Liver (tissue), 7 donors: ENCODE measurements at regions not wholly inside any gene's neighbourhood (a gene's known extent, or its start where the extent isn't known, plus 50 kb on each side); places are given as distances from the start of the nearest gene placed in this dataset.

Experiments used
- DNase-seq: peaks from one replicate; pipeline ENCODE4 v3.0.0-alpha.2; 2017; ENCODE audit warnings: low spot score
- H3K27ac ChIP-seq, 2 donors: one replicate each; pipeline ENCODE4 v1.7.0; 2013; ENCODE audit warnings: inconsistent platforms in 2 of 2, low read length in 2 of 2, control low read depth in 1 of 2, low read depth in 1 of 2, mild to moderate bottlenecking in 1 of 2
- H3K27me3 ChIP-seq, 4 donors: one replicate each; pipeline versions ENCODE4 v1.6.1 to v1.7.0; 2013; ENCODE audit warnings: low read length in 3 of 4, inconsistent platforms in 1 of 4, mild to moderate bottlenecking in 1 of 4, moderate library complexity in 1 of 4; ENCODE audit not compliant: control insufficient read depth in 4 of 4, insufficient read depth in 4 of 4
- H3K36me3 ChIP-seq, 4 donors: one replicate each; pipeline versions ENCODE4 v1.6.1 to v1.7.0; 2013; ENCODE audit warnings: low read length in 3 of 4, mild to moderate bottlenecking in 3 of 4, low read depth in 1 of 4, moderate library complexity in 1 of 4; ENCODE audit not compliant: control insufficient read depth in 4 of 4, insufficient read depth in 3 of 4
- H3K4me1 ChIP-seq, 4 donors: one replicate each; pipeline versions ENCODE4 v1.6.1 to v1.7.0; 2013; ENCODE audit warnings: low read length in 3 of 4, mild to moderate bottlenecking in 3 of 4, moderate library complexity in 1 of 4; ENCODE audit not compliant: control insufficient read depth in 4 of 4, insufficient read depth in 4 of 4
- H3K4me3 ChIP-seq, 3 donors: one replicate each; pipeline versions ENCODE4 v1.6.1 to v1.7.0; 2013; ENCODE audit warnings: low read length in 3 of 3, control low read depth in 1 of 3, low read depth in 1 of 3, mild to moderate bottlenecking in 1 of 3
- H3K9ac ChIP-seq, 2 donors: one replicate each; pipeline ENCODE4 v1.7.0; 2013; ENCODE audit warnings: low read length in 2 of 2, mild to moderate bottlenecking in 2 of 2, moderate library complexity in 2 of 2, control low read depth in 1 of 2, low read depth in 1 of 2
- H3K9me3 ChIP-seq, 4 donors: one replicate each; pipeline versions ENCODE4 v1.6.1 to v1.7.0; 2013; ENCODE audit warnings: low read length in 3 of 4; ENCODE audit not compliant: control insufficient read depth in 4 of 4
- ATF3 ChIP-seq: IDR thresholded peaks from 2 replicates; pipeline ENCODE4 v1.6.1; 2016; ENCODE audit warnings: antibody characterized with exemption
- EGR1 ChIP-seq, 2 donors: IDR thresholded peaks; 2 replicates each; pipeline ENCODE4 v1.6.1; 2016 to 2018; ENCODE audit warnings: antibody characterized with exemption in 2 of 2, low read depth in 2 of 2
- FOXA1 ChIP-seq: IDR thresholded peaks from 2 replicates; pipeline ENCODE4 v1.6.1; 2016; ENCODE audit warnings: antibody characterized with exemption
- FOXA2 ChIP-seq: IDR thresholded peaks from 2 replicates; pipeline ENCODE4 v1.6.1; 2016; ENCODE audit warnings: antibody characterized with exemption
- GABPA ChIP-seq, 2 donors: IDR thresholded peaks in 1 of 2; conservative IDR thresholded peaks in 1 of 2; 2 replicates each; pipeline ENCODE4 v1.6.1; 2016; ENCODE audit warnings: antibody characterized with exemption in 2 of 2, mild to moderate bottlenecking in 1 of 2, moderate library complexity in 1 of 2
- HNF4A ChIP-seq, 2 donors: conservative IDR thresholded peaks; 2 replicates each; pipeline ENCODE4 v1.6.1; 2016; ENCODE audit warnings: antibody characterized with exemption in 2 of 2, mild to moderate bottlenecking in 2 of 2
- HNF4G ChIP-seq: IDR thresholded peaks from 2 replicates; pipeline ENCODE4 v1.6.1; 2016; ENCODE audit warnings: antibody characterized with exemption
- JUND ChIP-seq, 2 donors: IDR thresholded peaks; 2 replicates each; pipeline ENCODE4 v1.6.1; 2016; ENCODE audit warnings: antibody characterized with exemption in 2 of 2
- MAX ChIP-seq: IDR thresholded peaks from 2 replicates; pipeline ENCODE4 v1.6.1; 2016; ENCODE audit warnings: antibody characterized with exemption
- RAD21 ChIP-seq, 2 donors: IDR thresholded peaks; 2 replicates each; pipeline ENCODE4 v1.6.1; 2016; ENCODE audit warnings: antibody characterized with exemption in 2 of 2, mild to moderate bottlenecking in 2 of 2
- RXRA ChIP-seq, 2 donors: IDR thresholded peaks; 2 replicates each; pipeline ENCODE4 v1.6.1; 2017 to 2018; ENCODE audit warnings: antibody characterized with exemption in 2 of 2, mild to moderate bottlenecking in 1 of 2
- SP1 ChIP-seq: IDR thresholded peaks from 2 replicates; pipeline ENCODE4 v1.6.1; 2018; ENCODE audit warnings: antibody characterized with exemption, mild to moderate bottlenecking
- TAF1 ChIP-seq: conservative IDR thresholded peaks from 2 replicates; pipeline ENCODE4 v1.6.1; 2016; ENCODE audit warnings: antibody characterized with exemption, mild to moderate bottlenecking
- YY1 ChIP-seq: IDR thresholded peaks from 2 replicates; pipeline ENCODE4 v1.6.1; 2016; ENCODE audit warnings: antibody characterized with exemption, mild to moderate bottlenecking
- WGBS: extraction: QIAGEN DNeasy Blood & Tissue Kit; methylation state at CpG from one replicate; pipeline ENCODE4 v1.1.7; 2013; 5-methylcytosine and 5-hydroxymethylcytosine counted together
- TF ChIP-seq, protein P1 (sequence below): IDR thresholded peaks from 2 replicates; pipeline ENCODE4 v1.6.1; 2016; ENCODE audit warnings: antibody characterized with exemption, mild to moderate bottlenecking
- TF ChIP-seq, protein P2 (sequence below): IDR thresholded peaks from 2 replicates; pipeline ENCODE4 v1.6.1; 2016; ENCODE audit warnings: antibody characterized with exemption
- donor health status: healthy.
- donor health status: healthy.
- donor health status: healthy.
- donor health status: healthy.

DNA sequence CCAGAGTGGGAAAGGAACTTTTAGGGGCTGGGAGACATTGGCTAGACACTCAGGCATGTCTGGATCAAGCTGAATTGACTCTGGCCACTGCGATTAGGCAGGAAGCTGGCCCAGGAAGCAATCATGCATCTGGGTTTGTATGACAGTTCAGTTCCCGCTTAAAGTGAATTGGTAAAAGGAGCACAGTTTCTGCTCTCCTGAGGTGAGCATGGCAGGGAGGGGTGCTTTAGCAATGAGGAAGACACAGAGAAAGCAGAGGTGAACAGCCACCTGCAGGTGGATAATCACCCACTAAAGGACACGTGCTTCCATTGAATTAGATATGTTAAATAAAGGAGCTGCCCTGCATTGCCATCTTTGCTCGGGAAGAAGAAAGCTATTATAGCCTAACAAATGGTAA is 248.1 kb upstream of the MAP3K1 start (continued):
- no peak for TF ChIP-seq TAF1

DNA sequence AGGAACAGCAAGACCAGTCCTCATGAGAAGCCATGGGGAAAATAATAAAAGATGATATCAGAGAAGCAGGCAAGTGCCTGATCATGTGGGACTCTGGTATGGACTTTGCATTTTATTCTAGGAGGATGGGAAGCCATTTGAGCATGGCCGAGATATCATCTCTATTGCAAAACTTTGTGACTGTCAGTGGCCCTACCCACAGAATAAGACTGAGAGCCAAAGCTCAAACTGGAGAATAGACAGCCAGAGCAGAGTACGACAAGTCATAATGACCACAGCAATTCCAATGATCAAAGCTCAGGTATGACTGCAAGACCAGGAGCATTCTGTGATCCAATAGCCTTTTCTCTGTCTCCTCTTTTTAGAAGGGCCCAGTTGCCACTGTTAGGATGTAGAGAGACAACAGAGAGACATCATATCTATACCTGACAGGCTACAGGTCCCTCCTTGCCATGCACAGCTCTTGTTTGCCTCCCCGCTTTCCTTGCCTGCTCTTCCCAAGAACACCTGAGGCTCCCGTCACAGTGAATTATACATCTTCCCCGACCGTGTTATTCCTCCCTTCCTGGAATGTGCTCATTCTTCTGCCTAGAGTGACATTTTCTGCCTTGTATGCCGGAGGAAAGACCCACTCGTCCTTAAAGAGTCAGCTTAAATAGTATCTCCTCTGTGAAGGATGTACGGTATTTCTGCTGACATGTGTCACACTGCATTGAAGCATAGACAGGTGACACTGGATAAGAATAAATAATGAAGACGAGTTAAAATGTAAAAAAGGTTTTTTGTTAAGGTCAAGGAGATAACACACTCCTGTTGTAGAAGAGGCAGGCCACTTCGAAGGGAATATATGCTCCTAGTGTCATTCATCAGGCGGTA is 248.7 kb upstream of the MAP3K1 start:
- Histone ChIP-seq H3K27me3 (no peaks in the 10 kb centered on the region), H3K4me3 (no peak overlapping the region), H3K27ac (no peak overlapping the region), H3K4me1 (no peaks in the 10 kb centered on the region), H3K9ac (no peak overlapping the region), H3K9me3 (no peaks in the 10 kb centered on the region), H3K36me3 (no peaks in the 10 kb centered on the region)
- no peak for DNase-seq
- WGBS = 82% methylated on average over 12 of the region's 12 CpGs
- TF ChIP-seq YY1 (no peak), RAD21 (IDR thresholded peaks at IDR 0.05) (no peak)

DNA sequence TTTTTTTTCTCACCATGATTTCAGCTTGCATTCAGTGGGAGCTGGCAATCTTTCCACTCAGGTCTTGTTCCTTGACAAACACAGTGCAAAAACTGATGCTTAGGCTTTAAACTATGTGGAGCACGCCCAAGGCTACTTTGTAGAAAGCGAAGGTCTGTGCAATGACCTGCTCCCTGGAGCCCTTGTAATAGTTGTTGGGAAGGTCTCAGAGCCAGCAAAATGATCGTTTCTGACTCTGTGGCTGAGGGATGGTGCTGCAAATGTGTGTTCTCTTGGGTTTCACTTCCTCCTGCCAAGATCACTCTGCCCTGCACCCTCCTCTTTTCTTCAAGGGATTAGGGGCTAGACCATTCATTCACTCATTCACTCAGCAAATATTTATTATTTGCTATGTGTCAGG is 249.7 kb upstream of the MAP3K1 start:
- Histone ChIP-seq H3K9ac (no peak overlapping the region), H3K4me1 (no peaks in the 10 kb centered on the region), H3K27ac (no peak overlapping the region), H3K36me3 (no peaks in the 10 kb centered on the region), H3K4me3 (no peak overlapping the region), H3K27me3 (no peaks in the 10 kb centered on the region), H3K9me3 (no peaks in the 10 kb centered on the region)
- WGBS = 73% methylated on average over 3 of the region's 3 CpGs
- TF ChIP-seq, protein P1, sequence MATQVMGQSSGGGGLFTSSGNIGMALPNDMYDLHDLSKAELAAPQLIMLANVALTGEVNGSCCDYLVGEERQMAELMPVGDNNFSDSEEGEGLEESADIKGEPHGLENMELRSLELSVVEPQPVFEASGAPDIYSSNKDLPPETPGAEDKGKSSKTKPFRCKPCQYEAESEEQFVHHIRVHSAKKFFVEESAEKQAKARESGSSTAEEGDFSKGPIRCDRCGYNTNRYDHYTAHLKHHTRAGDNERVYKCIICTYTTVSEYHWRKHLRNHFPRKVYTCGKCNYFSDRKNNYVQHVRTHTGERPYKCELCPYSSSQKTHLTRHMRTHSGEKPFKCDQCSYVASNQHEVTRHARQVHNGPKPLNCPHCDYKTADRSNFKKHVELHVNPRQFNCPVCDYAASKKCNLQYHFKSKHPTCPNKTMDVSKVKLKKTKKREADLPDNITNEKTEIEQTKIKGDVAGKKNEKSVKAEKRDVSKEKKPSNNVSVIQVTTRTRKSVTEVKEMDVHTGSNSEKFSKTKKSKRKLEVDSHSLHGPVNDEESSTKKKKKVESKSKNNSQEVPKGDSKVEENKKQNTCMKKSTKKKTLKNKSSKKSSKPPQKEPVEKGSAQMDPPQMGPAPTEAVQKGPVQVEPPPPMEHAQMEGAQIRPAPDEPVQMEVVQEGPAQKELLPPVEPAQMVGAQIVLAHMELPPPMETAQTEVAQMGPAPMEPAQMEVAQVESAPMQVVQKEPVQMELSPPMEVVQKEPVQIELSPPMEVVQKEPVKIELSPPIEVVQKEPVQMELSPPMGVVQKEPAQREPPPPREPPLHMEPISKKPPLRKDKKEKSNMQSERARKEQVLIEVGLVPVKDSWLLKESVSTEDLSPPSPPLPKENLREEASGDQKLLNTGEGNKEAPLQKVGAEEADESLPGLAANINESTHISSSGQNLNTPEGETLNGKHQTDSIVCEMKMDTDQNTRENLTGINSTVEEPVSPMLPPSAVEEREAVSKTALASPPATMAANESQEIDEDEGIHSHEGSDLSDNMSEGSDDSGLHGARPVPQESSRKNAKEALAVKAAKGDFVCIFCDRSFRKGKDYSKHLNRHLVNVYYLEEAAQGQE = no peak
- TF ChIP-seq MAX (no peak), RXRA (IDR thresholded peaks at IDR 0.05) (no peak), SP1 (no peak)
- no peak for DNase-seq

GRCh38 chr5:56565283-56565615 is 250.1 kb upstream of the MAP3K1 start:
- Histone ChIP-seq H3K27me3 (no peaks in the 10 kb centered on the region), H3K27ac (no peak overlapping the region), H3K9ac (no peak overlapping the region), H3K4me1 (no peaks in the 10 kb centered on the region), H3K36me3 (no peaks in the 10 kb centered on the region), H3K9me3 (no peaks in the 10 kb centered on the region), H3K4me3 (no peak overlapping the region)
- TF ChIP-seq HNF4G (no peak), TAF1 (no peak), FOXA1 (no peak), EGR1 (IDR thresholded peaks at IDR 0.05; ENCODE audit: low read depth in 2 of 2) (no peak), RXRA (IDR thresholded peaks at IDR 0.05) (no peak), ATF3 (no peak), JUND (IDR thresholded peaks at IDR 0.05) (no peak), SP1 (no peak), MAX (no peak), FOXA2 (no peak), GABPA (IDR thresholded peaks at IDR 0.05 in 1 of 2, conservative IDR thresholded peaks at IDR 0.05 in 1 of 2) (no peak), HNF4A (conservative IDR thresholded peaks at IDR 0.05) (no peak)
- TF ChIP-seq, protein P1 = no peak
- TF ChIP-seq, protein P2, sequence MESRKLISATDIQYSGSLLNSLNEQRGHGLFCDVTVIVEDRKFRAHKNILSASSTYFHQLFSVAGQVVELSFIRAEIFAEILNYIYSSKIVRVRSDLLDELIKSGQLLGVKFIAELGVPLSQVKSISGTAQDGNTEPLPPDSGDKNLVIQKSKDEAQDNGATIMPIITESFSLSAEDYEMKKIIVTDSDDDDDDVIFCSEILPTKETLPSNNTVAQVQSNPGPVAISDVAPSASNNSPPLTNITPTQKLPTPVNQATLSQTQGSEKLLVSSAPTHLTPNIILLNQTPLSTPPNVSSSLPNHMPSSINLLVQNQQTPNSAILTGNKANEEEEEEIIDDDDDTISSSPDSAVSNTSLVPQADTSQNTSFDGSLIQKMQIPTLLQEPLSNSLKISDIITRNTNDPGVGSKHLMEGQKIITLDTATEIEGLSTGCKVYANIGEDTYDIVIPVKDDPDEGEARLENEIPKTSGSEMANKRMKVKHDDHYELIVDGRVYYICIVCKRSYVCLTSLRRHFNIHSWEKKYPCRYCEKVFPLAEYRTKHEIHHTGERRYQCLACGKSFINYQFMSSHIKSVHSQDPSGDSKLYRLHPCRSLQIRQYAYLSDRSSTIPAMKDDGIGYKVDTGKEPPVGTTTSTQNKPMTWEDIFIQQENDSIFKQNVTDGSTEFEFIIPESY = no peak
- WGBS = 91% methylated on average over 3 of the region's 3 CpGs
- DNase-seq = no peak
